Esophagus muscularis mucosa (tissue), 4 donors: ENCODE measurements at regions not wholly inside any gene's neighbourhood (a gene's known extent, or its start where the extent isn't known, plus 50 kb on each side); places are given as distances from the start of the nearest gene placed in this dataset.

Source experiments
- CTCF ChIP-seq, 3 experiments: fragments of 200-600 bp in 2 of 3; fragments of 450-650 bp in 1 of 3; sonication (generic) in 2 of 3; IDR thresholded peaks; one replicate each; pipeline ENCODE4 v1.5.1; 2017 to 2019; ENCODE audit warnings: antibody characterized with exemption in 3 of 3, mild to moderate bottlenecking in 2 of 3, moderate library complexity in 1 of 3
- EP300 ChIP-seq: sonication (generic); formaldehyde crosslinking; IDR thresholded peaks from one replicate; pipeline ENCODE4 v1.6.1; 2017; ENCODE audit warnings: antibody characterized with exemption
- POLR2A ChIP-seq: fragments of 450-650 bp; IDR thresholded peaks from one replicate; pipeline ENCODE4 v1.6.1; 2017; ENCODE audit warnings: antibody characterized with exemption, moderate library complexity, mild to moderate bottlenecking, low read depth
- POLR2AphosphoS5 ChIP-seq, 2 donors: sonication (generic); formaldehyde crosslinking; IDR thresholded peaks; one replicate each; pipeline ENCODE4 v1.6.1; 2017; ENCODE audit warnings: antibody characterized with exemption in 2 of 2

- no peak for TF ChIP-seq CTCF (IDR thresholded peaks at IDR 0.05)
- TF ChIP-seq POLR2A = no peak
- TF ChIP-seq EP300 = no peak
- TF ChIP-seq POLR2AphosphoS5 (IDR thresholded peaks at IDR 0.05) = no peak
These were observed 173.9 kb downstream of the LAT start for GRCh38 chr16:29158785-29159184.
